HCT116 (cell line): ENCODE measurements at regions not wholly inside any gene's neighbourhood (a gene's known extent, or its start where the extent isn't known, plus 50 kb on each side); places are given as distances from the start of the nearest gene placed in this dataset.

Experiments
- CTCF ChIP-seq, 3 experiments: fragments of 200-600 bp in 1 of 3; sonication (generic) in 1 of 3; IDR thresholded peaks in 2 of 3; conservative IDR thresholded peaks in 1 of 3; 2 replicates each; pipeline ENCODE4 v1.5.1; 2012 to 2017; ENCODE audit warnings: low read depth in 2 of 3, low read length in 2 of 3, antibody characterized with exemption in 1 of 3, borderline replicate concordance in 1 of 3, control low read depth in 1 of 3, mild to moderate bottlenecking in 1 of 3, mixed read lengths in 1 of 3, mixed run types in 1 of 3, moderate library complexity in 1 of 3; ENCODE audit not compliant: insufficient read depth in 1 of 3
- EGR1 ChIP-seq: IDR thresholded peaks from 2 replicates; pipeline ENCODE4 v1.6.1; 2012; ENCODE audit warnings: low read depth
- EZH2 ChIP-seq: fragments of 200-600 bp; sonication (generic); IDR thresholded peaks from 2 replicates; pipeline ENCODE4 v1.6.1; 2017; ENCODE audit warnings: antibody characterized with exemption, mixed run types
- EZH2phosphoT487 ChIP-seq: fragments of 200-600 bp; IDR thresholded peaks from 2 replicates; pipeline ENCODE4 v1.6.1; 2018; ENCODE audit warnings: antibody characterized with exemption, borderline replicate concordance
- MAX ChIP-seq: IDR thresholded peaks from 2 replicates; pipeline ENCODE4 v1.6.1; 2012
- POLR2A ChIP-seq: IDR thresholded peaks from 2 replicates; pipeline ENCODE4 v1.7.0; 2011; ENCODE audit warnings: borderline replicate concordance; ENCODE audit not compliant: insufficient read depth, insufficient read length; ENCODE audit errors: extremely low read depth
- POLR2AphosphoS5 ChIP-seq: IDR thresholded peaks from 2 replicates; pipeline ENCODE4 v1.6.1; 2011; ENCODE audit warnings: mild to moderate bottlenecking, low read depth, low read length, moderate library complexity
- RAD21 ChIP-seq: IDR thresholded peaks from 2 replicates; pipeline ENCODE4 v1.6.1; 2012; ENCODE audit warnings: low read depth, mild to moderate bottlenecking
- REST ChIP-seq: IDR thresholded peaks from 2 replicates; pipeline ENCODE4 v1.6.1; 2012; ENCODE audit warnings: low read depth
- SRF ChIP-seq: IDR thresholded peaks from 2 replicates; pipeline ENCODE4 v1.6.1; 2012; ENCODE audit warnings: low read depth

- TF ChIP-seq POLR2AphosphoS5 = no peak; the same call in 1 of the 2 replicates
- no peak for TF ChIP-seq EZH2phosphoT487
- TF ChIP-seq CTCF (IDR thresholded peaks at IDR 0.05 in 2 of 3, conservative IDR thresholded peaks at IDR 0.05 in 1 of 3; ENCODE audit: borderline replicate concordance in 1 of 3, insufficient read depth in 1 of 3, low read depth in 2 of 3, low read length in 2 of 3) = no peak
- no peak for TF ChIP-seq REST
- no peak for TF ChIP-seq EZH2
- TF ChIP-seq POLR2A = no peak
- no peak for TF ChIP-seq RAD21
- no peak for TF ChIP-seq SRF
- TF ChIP-seq MAX = no peak
- TF ChIP-seq EGR1 = no peak
Observed at GRCh38 chr2:240255811-240256703, 115.6 kb upstream of the OTOS start.
